DND-41 (cell line): ENCODE measurements at regions not wholly inside any gene's neighbourhood (a gene's known extent, or its start where the extent isn't known, plus 50 kb on each side); places are given as distances from the start of the nearest gene placed in this dataset.

Experiments used
- CTCF ChIP-seq: IDR thresholded peaks from 2 replicates; pipeline ENCODE4 v1.5.1; 2012; ENCODE audit warnings: borderline replicate concordance, low read length, moderate library complexity, mild to moderate bottlenecking; ENCODE audit not compliant: poor library complexity, severe bottlenecking; ENCODE audit errors: extremely low read depth
- EZH2 ChIP-seq: IDR thresholded peaks from 3 replicates; pipeline ENCODE4 v1.6.1; 2012; ENCODE audit warnings: borderline replicate concordance, low read depth, mild to moderate bottlenecking, moderate library complexity, low read length, inconsistent platforms; ENCODE audit not compliant: severe bottlenecking

- TF ChIP-seq CTCF = no peak
- TF ChIP-seq EZH2 = no peak
Measured at GRCh38 chr2:122627388-122627787, 871.9 kb downstream of the TSN start.
